SKM-1 treated with dmso at 0.1 percent for 144 hours (cell line): ENCODE measurements at regions not wholly inside any gene's neighbourhood (a gene's known extent, or its start where the extent isn't known, plus 50 kb on each side); places are given as distances from the start of the nearest gene placed in this dataset.

Experiments
- DNase-seq: peaks from one replicate; lab custom pipeline; 2025; ENCODE audit not compliant: unreplicated experiment; lab: John Stamatoyannopoulos, UW

GRCh38 chr5:34480810-34481528 lies 175.2 kb upstream of the RAI14 start:
- no peak for DNase-seq

GRCh38 chr5:34483442-34484033 lies 172.6 kb upstream of the RAI14 start:
- DNase-seq, result no peak

DNA sequence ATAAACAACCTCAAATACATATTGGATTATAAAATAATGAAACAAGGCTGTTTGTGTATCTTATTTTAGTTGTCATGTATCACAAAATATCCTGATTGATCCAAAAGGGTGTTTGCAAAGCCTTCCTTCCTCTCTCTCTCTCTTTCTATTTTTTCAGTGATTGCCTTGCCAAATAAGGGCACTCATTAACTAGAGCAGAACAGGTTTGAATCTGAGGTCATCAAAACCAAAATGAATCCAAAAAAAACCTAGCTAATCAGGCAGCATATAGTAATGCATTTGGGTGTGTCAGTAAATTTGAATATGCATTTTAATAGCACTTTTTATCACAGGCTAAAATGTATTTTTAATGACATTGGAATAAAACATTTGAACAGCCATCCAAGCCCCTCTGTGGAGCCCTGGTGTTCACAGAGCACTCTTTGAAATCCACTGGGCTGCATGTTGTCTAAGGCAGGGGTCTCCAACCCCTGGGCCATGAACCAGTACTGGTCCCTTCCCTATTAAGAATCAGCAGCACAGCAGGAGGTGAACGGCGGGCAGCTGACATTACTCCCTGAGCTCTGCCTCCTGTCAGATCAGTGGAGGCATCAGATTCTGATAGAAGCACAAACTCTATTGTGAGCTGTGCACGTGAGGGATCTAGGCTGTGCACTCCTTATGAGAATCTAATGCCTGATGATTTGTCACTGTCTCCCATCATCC lies 171.8 kb upstream of the RAI14 start:
- no peak for DNase-seq

DNA sequence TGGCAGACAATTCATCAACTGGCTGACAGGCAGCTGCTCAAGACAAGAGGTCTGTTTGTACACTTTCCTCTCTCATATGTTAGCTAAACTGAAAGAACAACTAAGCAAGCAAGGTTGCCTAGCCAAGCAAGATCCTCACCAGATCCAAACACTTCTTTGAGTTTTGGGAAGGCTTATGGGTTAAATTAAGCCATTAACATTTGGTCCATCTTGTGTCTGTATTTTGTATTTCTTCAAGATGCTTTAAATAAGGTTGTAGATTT lies 170.4 kb upstream of the RAI14 start:
- DNase-seq, result no peak

DNA sequence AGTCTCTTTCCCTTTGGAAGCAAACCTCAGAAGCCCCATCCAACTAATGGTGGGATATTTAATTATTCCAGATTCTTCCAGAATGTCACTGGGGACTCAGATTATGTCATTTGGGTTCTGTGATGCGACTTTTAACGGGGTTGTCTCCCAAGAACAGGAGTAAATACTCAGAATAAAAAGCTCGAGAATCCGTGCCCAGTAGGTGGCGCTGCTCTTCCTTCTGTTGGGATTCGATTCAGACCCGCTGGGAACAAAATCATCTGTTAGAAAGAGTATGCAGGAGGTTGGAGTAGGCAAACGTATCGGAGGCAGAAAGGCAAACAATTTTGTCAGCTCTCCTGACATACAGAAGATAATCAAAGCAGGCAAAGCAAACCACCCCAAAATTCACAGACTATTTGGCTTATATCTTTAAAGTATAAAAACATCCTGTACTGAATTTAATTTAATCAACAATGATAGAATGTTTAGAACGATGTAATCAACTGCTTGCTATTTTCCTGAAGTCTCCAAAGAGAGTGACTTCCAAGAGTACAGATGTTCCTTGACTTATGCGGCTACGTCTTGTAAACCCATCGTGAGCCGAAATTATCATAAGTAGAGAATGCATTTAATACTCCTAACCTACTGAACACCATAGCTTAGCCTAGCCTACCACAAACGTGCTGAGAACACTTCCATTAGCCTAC lies 169.8 kb upstream of the RAI14 start:
- peak; percentile 67 for DNase-seq

- DNase-seq, result no peak
Measured at GRCh38 chr5:34486849-34487158, 169.3 kb upstream of the RAI14 start.

DNA sequence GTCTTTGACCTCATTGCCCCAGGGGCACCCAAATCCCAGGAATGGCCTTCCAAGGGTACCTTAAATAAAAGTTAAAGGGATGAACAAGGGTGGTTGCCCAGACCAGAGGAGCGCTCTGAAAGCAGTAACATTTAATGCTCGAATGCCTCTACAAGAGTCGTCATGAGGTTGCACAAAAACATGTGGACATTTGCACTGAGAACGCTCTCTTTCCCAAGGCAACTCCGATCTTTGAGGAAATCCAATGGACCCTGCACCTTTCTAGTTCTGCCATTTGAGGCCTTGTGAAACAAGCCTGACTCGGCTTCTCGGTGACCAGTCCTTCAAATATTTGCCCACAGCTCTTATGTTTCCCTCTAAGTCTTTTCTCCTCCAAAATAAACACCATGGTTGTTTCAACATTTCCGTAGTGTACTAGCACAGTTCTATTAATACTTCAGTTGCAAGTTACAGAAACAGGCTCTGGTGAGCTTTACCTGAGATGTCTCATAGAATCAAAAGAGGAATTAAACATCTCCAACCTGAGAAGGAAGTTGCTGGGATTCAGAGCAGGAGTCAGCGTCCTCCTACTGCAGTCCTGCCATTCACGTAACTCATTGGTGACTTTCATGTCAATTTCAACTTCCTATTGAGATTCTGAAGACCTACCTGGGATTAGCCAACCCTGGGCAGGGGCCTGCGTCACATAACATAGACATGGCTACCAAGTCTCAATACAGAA lies 168.8 kb upstream of the RAI14 start:
- no peak for DNase-seq

DNA sequence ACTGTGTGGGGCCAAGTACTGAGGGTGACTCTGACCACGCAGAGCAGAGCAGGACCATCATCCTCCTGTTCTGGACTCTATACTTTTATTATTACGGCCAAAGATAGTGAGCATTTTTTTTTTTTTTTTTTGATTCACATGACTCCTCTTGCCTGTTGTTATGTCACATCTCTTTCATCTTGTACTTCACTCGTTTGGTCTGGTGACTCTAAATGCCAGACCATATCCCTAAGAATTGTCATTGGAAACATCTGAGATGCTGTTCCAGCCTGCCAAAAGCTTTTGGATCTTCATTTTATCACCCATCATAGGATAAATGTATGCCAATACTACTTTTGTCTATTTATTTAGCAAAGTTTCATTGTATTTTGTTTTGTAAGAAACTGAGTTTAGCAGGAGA lies 168.2 kb upstream of the RAI14 start:
- no peak for DNase-seq

GRCh38 chr5:34488984-34489383 lies 167.1 kb upstream of the RAI14 start:
- DNase-seq, result no peak

DNA sequence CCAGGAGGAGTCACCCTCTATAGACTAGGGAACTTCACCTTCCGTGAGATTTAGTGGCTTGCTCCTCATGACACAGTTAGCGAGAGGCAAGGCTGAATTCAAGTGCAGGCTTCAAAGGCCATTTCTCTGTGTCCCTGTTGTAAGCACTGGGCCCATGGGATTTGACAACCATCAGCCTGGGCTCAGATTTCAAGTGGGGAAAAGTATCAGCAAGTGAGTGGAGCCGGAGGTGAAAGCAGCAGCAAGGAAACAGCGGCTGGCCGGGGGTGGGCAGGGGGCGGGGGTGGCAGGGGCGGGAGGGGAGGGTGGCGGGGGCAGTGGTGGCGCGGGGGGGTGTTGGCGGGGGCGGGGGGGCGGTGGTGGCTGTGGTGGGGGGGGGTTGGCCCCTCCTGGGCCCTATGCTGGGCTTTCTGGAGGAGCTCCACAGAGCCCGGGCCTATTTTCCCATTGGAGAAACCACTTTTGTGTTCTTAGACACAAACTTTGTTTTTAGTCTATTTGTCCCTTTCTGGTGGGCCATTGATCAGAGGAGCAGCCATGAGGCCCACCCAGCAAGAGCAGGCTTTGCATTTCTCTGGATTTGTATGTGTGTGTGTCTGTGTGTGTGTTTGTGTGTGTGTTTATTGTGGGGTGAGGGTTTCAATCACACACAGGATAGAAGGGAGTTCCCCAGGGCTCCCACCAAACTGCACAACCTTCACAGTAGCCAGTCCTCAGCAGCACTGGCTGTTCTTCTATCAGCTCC lies 165.4 kb upstream of the RAI14 start:
- no peak for DNase-seq

DNA sequence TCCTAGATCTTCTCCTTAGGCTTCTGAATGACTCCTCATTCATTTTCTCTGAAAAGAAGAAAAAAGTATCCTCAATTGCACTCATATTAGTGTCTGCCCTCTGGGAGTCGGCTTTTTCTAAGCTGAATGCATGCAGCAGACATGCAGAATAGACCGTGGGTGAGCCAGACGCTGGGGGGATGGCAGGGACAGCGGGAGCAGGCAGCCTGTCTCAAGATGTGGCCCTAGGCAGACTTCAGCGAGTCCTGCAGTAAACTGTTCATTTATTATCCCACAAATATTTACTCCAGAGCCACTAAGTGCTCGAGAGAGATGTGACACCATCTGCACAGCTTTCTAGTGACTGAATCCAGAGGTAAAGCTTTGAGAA lies 164.9 kb upstream of the RAI14 start:
- DNase-seq, result no peak

- no peak for DNase-seq
Measured at GRCh38 chr5:34494111-34494755, 161.9 kb upstream of the RAI14 start.

- DNase-seq, result no peak
Measured at GRCh38 chr5:34495178-34495577, 160.9 kb upstream of the RAI14 start.

DNA sequence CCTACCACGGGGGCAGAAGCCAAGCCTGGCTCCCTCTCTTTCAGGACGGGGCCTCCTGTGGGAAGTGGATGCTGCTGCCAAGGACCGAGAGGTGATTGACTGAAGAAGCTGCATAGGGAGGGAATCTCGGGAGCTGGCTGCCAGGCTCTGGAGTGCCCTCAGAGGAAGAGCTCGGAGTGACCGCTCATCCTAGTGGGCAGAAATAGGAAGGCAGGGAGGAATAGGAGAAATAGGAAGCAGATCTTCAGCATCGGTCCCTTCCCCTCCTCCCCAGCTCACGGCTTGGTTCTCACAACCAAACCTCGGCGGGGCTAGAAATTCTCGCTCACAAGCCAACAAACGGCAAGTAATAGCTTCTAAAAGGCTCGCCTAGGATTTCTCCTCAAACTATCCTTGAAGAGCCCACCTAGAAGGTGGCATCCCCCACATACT lies 159.9 kb upstream of the RAI14 start:
- DNase-seq, result no peak

DNA sequence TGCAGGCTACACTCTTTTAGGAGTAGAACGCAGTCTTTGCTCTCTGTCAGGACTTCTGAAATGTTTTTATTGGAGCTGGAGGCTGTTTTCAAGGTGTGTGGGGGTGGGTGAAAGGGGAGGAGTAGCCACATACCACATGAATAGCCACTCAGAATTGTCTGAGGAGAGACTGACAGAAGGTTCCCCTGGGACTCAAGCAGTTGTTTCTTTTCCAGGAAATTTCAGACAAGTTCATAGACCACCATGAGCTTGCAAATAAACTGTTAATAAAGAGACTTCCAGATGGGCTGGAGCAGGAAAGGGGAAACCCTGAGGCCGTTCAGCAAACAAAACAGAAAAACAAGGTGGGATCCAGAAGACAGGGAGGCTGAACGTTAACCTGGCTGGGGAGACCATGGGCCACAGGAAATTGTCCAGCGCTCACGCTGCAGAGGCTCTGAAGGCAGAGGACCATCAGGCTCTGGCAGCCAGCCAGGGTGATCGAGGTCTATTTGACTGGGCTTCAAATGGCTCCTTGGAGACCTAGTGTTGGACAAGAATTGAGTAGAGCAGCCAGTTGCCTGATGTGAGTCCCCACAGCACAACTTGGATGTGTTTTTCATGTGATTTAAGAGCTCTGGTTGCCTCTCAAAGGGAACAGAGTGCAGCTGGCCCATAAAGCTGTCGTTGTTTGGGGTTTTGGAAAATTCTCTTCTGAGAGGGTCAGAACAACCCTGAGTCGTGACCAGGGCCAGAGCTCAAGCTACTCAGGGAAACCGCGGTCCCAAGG lies 159.2 kb upstream of the RAI14 start:
- DNase-seq, result no peak

- no peak for DNase-seq
Measured at GRCh38 chr5:34497470-34497808, 158.7 kb upstream of the RAI14 start.

DNA sequence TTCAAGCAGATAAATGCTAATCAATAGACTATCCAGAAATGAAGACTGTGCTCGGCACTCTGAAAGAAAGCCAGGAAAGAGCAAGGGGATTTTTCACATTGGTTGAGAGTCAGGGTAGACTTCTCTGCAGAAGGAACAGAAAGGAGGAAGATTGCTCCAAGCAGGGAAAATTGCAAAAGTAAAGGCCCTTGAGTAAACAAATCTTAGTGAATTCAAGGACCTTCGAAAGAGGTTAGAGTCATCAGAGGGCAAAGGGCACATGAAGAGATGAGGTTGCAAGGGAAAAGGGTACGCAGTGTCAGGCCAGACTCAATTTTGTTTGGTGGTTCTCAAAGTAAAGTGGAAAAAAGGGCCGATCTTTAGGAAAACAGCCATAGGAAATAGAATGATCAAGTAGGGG lies 157.6 kb upstream of the RAI14 start:
- DNase-seq, result no peak

DNA sequence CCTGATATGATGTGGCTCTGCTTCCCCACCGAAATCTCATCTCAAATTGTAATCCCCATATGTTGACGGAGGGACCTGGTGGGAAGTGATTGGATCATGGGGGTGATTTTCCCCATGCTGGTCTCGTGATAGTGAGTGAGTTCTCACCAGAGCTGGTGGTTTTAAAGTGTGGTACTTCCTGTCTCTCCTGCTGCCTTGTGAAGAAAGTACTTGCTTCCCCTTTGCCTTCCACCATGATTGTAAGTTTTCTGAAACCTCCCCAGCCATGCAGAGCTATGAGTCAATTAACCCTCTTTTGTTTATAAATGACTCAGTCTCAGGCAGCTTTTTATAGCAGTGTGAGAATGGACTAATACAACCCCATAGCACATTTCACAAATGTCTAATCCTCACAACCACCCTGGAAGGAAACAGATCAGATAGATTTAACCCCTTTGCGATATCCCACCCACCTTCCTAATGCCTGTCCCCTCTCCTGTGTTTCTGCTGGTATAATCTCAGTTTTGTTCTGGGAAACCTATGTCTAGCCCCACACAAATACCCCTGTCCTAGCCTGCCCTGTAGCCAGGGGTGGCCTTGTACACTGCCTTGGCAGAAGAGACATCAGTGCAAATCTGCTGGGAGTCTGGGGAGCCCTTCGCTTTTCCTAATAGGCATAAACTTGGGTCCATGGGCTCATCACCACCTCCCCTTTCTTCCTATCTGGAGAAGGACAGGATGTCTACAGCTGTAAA lies 157.0 kb upstream of the RAI14 start:
- DNase-seq, result peak; percentile 68

GRCh38 chr5:34500236-34500847 lies 155.8 kb upstream of the RAI14 start:
- DNase-seq, result no peak
